HG02981 (cell line): ENCODE measurements at regions not wholly inside any gene's neighbourhood (a gene's known extent, or its start where the extent isn't known, plus 50 kb on each side); places are given as distances from the start of the nearest gene placed in this dataset.

Experiments
- ATAC-seq: cut with Tn5 transposase; IDR thresholded peaks from one replicate; pipeline ENCODE4 v1.9.1; 2021; ENCODE audit warnings: mild to moderate bottlenecking, moderate library complexity; ENCODE audit not compliant: unreplicated experiment

DNA sequence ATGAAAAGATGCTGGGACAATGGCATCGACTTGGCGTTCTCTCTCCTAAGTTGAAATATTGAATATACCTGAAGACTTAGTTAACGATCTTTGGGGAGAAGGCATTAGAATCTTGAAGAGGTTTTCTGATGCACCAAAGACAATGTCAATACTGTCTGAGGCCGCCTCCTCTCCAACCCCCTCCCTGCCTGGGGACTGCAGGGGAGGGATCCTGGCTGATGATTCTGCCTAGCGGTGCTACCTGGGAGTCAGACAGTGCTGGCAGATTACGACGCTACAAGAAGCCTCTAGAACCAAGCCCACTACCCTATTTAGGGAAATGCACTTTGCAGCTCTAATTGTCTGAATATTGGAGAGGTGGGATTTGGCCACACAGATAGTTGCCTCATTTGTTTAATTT is 145.6 kb upstream of the HABP2 start:
- no peak for ATAC-seq

DNA sequence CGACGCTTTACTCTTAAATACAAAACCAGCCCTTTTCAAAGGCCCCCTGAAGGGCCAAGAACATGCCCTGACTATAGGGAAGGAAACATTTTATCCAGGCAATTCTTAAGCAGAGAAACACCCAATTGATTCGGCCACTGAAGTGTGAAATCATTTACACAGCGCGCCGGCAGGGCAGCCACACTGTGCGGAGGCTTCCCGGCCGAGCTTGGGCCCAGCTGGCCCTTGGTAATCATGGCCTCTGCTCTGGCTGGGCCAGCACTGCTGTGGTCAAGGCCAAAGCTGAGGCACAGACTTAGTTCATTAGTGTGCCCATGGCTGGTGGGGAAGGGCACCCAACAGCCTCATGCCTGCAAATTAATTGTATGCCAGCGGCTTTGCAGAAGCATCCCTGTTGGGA is 143.7 kb upstream of the HABP2 start:
- ATAC-seq = no peak

DNA sequence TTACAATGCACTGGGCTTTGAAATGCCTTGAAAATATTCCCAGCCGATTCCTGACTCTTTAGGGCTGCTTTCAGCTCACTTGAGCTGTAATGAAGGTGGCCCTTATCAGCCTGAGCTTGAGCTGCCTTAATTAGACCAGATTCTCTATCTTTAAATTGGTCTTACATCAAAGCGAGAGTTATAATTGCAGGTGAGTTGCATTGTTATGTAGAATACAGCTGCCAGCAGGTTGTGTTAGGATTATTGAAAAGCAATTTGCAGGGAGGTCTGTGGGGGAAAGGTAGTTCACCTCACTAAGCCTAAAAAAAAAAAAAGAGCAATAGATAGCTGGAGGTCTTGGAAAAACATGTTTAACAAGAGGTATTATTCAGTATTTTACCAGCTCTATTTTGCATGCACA is 142.2 kb upstream of the HABP2 start:
- ATAC-seq = no peak

DNA sequence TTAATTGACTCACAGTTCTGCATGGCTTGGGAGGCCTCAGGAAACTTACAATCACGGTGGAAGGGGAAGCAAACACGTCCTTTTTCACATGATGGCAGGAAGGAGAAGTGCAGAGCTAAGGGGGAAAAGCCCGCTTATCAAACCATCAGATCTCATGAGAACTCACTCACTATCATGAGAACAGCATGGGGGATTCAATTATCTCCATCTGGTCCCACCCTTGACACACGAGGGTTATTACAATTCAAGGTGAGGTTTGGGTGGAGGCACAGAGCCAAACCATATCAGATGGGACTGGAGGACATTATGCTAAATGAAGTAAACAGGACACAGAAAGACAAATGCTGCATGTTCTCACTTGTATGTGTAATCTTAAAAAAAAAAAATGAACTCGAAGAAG is 141.4 kb upstream of the HABP2 start:
- ATAC-seq = no peak

DNA sequence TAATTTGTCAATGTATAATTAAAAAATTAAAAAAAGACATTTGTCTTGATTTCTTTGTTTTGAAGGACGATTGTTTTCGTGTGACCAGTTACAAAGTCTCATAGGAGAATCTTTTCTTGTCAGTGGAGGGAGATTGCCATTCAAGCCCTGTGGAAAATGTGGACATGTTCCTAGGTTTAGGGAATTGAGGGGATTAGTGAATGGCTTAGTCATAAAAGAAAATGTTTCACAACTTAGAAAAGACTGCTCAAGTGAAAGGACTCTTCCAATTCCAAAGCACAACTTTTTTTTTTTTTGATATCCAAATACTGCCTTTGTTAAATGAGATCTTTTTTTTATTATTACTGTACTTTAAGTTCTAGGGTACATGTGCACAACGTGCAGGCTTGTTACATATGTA is 140.7 kb upstream of the HABP2 start:
- ATAC-seq = no peak

DNA sequence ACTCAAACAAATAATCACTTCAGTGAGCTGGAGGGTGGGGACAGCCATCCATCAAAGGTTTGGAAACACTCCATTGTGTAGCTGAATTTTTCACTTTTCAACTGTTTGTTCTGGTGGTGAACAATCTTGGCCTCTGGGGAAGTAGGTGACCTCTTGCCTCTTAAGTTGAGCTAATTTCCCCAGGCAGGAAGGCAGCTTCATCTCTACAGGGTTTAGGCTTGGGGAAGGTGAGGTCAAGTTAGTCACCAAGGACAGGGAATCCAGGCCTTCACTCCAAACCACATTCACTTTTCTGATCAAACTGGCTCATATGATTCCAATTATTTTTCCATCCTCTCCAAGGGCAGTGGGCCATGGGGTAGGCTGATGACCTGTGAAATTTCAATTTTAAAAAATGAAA is 138.3 kb upstream of the HABP2 start:
- ATAC-seq = no peak

DNA sequence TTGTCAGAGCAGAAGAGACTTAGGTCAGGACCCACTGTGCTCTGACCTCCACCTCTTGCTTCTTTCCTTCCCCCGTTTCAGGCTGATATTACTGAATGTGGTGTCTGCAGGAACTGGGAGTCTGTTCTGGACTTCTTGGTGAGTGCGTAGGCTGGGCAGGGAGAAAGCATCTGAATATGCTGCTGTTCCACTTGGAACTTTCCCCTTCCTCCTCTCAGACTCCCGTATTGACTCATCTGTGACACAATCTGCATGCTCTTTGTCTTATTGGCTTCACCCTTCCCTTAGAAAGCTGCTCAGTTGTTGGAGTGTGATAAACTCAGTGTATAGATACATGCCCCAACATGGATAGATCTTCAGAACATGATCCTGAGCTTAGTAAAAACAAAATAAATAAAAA is 137.6 kb upstream of the HABP2 start:
- no peak for ATAC-seq

DNA sequence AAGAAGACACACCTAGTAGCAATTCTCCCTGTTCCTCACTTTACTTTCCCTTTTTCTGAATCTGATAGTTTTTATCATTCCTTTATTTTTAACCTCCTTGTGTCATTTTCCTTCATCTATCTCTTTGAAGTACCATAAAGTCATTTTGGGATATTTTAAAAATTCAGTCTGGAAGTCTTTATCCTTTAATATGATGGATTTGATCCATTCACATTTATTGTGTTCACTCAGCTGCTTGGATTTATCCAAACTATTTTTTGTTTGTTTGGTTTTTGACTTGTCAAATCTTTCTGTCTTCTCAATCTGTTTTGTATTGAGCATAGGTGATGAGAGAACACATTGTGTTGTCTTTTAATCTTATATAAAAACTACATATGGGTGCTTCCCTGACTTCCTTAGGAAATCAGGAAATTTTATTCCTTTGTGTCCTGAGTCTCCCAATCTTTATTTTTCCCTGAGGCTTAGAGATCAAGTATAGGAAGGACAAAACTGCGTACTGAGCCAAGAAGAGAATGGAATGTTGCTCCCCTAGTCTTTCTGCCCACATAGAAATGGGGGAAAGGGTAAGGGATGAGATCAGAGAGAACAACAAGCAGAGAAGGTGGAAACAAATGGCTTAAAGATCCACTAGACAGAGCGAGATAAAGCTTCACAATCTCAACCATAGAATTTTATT is 132.7 kb upstream of the HABP2 start:
- no peak for ATAC-seq

DNA sequence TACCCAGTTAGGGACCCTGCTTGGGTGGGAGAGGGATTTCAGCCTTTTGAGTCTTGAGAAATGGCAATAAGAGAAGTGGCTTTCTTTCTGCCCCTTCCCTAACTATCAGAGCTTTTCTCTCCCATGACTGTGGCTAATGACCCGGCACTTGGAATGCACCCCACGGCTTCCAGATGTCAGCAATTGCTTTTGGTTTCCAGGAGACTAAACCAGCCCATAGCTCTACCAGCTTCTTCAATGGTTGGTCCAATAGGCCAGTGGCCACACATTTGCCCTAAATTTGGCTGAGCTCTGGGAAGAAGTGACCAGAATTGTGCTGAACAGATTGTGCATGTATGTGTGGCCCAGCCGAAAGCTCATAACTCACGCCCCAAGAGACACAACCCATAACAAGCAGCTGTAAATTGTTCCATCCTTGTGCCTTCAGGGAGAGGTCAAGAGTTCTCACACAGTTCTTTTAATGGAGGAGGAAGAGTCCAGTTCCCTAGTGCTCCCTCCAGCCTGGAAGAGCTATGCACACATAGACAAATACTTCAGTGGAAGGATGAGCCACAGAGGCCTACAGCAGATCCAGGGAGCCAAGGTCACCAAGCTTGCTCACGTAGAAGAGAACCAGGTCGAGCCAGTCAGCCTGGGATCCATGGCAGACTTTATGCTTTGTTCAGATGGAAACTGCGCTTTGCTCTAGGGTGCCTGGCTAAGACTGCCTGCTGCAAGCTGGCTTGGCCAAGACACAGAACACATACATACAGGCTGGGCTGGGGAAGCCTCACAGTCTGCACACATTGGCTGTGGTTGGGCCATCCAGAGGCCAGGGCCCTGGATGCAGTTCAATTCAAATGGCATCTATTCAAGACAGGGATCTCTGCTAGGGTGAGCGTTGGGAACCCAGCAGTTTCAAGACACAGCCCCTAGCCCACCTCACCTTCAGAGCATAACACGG is 131.8 kb upstream of the HABP2 start:
- no peak for ATAC-seq

DNA sequence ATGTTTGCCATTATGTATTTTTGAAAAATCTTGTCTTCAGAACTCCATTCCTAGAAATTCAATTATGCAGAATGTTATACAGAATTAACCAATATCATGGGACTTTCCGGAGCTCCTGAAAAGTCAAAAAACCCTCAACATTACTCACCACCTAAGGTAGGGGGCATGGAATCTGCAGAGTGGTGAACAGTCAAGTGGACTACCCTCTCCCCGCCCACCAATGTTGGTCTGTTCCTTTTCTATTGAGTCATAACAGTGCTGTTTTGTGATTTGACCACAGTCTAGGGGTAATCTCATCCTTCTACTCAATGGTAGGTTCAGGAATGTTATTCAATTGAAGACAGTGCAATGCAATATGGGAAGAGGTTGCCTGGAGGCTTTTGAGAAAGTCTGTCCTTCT is 130.5 kb upstream of the HABP2 start:
- ATAC-seq = no peak

DNA sequence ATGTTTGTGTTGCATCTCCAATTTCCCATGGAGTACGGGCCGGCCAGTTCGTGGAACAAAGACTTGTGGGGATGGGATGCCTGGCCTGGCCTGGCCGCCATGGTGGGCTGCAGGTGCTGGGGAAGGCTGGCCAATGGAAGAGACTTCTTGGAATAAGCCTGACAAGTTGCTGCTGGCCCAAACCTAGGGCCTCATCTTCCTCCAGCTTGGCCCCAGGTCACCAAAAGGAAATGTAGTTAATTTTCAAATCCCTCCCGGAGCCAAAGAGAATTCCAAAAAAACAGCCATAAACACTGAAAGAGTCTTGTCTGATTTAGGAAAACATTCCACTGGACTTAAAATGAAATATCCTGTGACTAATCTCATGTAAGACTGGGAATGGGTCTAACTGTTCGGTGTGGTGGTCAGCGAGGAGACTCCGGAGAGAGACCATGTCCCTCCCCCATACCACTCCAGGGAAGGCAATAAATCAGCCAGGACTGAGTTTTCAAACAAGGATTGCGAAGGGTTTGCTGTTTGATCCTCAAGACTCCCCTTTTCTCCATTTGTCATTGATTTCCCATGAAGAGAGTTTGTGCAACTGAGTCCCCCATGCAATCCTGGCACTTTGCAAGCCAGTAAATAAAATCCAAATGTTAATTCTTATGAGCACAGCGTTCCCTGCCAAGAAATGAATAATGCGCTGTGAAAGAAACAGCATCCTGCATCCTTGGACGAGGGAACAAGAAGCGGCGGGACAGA is 128.7 kb upstream of the HABP2 start:
- ATAC-seq = no peak

DNA sequence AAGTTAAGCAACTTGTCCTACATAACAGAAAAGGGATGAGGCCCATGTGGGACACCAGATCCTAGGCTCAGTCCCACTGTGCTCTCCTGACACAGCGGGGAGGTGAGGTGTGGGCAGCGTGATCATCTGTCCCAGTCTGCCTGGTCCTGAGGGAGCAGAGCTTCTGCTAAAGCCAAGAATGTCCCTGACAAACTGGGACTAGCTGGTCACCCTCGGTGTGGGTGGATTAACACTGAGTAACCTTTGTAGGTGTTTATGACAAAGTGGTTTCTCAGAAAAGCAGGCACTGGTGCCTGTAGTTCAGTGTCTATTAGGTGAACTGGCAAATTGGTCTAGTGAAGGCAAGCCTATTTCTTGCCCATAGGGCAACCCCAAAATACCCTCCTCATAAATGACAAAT is 127.8 kb upstream of the HABP2 start:
- ATAC-seq = no peak

DNA sequence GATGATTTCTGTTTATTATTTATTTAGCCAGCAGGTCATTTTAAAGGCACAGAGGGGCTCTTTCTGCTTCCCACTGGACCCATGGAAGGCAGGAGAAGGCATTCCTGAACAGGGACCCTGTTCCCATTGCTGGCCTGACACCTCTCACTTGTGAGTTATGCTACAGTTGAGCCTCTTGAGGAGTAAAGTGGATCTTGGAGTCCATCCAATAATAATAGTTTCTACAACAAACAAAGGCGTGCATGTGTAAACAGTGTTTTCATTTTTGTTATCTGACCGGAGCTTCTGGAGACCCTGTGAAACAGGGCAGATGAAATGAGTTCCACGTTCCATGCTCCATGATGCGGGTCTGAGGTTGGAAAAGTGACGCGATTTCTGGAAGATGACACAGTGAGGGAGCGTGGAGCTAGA is 127.3 kb upstream of the HABP2 start:
- ATAC-seq = no peak

DNA sequence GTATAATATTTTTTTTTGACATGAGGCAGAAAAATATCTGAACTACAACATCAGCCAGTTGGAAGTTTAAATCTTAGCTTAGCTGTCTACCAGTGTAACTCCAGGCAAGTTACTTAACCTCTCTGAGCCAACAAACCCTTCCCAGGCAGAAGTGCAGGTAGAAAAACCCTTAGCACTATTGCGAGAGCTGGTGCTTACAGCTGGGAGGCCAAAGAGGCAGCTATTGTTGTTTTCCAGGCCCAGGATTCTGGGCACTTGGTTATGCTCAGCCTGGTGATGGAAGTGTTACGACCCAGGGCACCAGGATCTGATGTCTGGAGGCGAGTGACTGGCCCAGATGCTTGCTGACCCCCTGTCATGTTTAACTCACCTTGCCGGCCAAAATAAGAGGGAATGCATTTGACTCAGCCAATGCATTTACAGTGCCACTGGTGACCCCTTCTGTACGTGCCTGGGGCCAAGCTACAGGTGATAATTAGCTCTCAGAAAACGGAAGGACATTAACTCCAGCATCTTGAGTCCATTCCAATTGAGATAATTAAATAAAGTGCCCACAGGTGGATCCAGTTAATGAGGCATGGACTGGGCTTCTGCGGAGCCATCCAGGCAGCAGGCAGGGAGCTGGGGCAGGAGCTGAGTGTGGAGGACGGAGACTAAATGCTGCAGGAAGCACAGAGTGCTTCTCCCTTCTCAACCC is 126.5 kb upstream of the HABP2 start:
- no peak for ATAC-seq

DNA sequence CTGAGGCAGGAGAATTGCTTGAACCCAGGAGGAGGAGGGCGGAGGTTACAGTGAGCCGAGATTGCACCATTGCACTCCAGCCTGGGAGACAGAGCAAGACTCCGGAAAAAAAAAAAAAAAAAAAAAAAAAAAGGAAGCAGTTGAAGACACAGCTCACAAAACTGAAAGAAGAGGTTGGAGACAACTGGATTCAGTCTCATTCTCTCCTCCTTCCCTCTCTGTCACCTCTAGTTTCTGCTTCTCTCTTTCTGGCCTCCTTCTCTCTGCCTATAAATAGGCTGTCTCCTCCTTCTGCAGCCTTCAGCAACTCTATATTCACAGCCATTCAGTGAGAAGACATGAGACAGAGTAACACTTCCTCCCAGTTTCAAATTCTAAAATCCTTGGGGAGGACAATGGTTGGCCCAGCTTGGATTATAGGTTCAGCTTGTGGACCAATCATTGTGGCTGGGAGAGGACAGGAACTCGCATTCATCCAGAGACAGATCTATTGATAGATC is 125.6 kb upstream of the HABP2 start:
- no peak for ATAC-seq

DNA sequence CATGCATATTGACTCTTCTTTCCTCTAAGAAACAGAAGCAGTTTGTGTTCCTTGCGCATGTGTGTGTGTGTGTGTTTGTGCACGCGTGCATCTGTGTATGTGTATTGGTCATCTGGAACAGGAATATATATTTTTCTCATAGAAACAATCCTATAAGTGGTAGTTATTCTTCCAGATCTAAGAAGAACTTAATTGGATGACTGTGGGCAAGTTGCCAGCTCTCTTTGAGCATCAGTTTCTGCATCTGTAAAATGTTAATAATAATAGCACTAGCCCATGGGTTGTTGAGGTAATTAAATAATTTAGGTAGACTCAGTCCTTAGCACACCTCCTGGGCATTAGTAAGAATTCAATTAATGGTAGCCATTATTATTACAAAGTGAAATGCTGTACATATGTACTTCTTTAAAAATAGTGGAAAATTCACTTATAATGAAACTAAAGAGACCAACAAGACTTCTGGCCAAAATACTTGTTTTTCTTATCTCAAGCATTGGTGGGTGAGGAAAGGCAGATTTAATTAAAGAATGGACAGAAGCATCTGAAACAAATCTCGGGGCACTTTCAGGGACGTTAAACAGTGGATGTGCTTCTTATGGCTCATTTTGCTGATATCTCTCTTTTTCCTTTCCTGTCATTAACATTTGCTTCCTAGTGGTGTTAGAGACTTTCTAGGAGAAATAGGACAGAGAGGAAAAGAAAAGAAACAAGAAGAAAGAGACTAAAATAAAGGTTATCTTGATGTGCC is 124.9 kb upstream of the HABP2 start:
- no peak for ATAC-seq

DNA sequence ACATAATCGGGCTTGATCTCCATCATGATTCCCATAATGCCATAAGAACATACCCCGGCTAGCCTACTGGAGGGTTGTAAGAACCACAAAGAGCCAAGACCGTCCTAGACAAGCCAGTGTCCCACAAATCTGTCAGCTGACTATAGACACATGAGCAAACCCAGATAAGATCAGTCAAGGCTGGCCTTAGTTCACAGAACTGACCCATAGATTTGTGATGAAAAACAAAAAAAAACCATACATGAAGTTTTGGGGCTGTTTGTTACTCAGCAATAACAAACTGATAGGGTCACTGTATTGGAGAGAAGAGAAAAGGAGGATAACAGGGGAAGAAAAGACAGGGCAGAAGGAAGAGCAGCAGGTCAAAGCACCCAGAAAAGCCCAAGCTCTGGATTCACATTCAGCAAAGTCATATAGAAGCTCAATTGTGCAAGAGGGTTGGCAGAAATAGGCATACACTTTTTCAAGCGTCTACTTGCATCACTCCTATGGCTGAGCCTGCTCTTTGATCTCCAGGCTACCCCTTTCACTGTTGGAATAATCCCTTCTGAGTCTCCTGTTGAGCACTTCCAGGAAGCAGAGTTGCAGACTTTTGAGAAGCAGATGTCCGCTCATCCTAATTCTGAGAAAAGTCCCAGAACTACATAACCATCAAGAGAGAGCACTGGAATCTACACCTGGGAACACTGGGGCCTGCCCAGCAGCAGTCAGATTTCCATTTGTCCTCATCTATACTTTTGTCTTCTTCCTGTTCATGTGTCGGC is 122.0 kb upstream of the HABP2 start:
- ATAC-seq = no peak

DNA sequence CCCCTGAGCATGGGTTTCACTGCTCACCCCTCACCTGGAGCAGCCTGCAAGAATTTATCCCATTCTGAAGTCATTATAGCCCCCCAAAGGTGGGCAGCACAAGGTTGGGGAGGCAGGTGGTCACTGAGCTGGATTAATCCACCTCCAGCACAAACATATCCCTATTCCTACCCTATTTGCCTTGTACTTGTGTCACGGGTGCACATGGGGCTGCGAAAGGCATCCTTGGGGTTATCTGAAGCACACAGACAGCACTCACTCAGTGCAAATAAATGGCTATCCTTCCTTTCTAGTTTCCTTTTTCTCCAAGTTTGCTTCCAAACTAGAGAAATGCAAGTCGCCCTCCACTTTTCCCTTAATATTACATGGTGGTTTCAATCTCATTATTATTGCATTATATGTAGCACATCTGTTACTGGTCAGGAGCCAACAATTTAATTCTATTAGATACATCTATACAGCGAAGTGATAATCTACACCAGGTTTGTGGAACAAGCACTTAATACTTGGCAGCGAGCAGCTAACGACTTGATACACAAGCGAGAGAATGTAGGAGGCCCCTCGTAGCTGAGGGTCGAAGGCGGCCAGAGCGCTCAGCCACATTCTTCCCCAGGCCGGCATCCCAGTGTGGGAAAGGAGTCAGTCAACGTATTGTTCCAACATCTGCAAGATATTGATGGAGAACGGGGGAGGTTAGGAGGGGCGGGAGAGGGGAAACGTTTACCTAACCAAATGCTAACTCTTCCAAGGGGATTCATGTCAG is 121.3 kb upstream of the HABP2 start:
- ATAC-seq = no peak

DNA sequence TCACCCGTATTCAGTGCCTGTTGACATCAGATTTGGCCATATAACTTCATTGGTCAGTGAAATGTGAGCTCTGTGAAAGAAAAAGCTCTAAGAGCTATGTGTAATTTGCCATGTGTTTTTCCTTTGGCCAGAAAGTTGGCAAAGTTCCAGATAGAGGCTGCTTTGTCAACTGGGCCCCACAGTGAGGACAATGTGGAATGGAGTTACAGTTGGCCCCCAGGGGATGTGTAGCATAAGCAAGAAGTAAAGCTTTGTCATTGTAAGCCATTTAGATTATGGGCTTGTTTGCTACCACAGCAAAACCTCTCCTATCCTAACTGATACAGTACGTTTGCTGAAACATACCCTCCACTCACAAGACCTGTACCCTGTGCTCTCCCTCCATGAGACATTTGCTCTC is 119.1 kb upstream of the HABP2 start:
- ATAC-seq = no peak
